Epithelial cell of esophagus (primary cell): ENCODE measurements at regions not wholly inside any gene's neighbourhood (a gene's known extent, or its start where the extent isn't known, plus 50 kb on each side); places are given as distances from the start of the nearest gene placed in this dataset.

Experiments used
- DNase-seq: peaks from one replicate; pipeline ENCODE4 v3.0.0; 2010; ENCODE audit warnings: low read depth
- H3K4me3 ChIP-seq: 2 replicates; pipeline ENCODE4 v1.5.1; 2011; ENCODE audit warnings: mild to moderate bottlenecking, low read length, control low read depth
- TF ChIP-seq, protein P1 (sequence below): IDR thresholded peaks from 2 replicates; pipeline ENCODE4 v1.5.1; 2011; ENCODE audit warnings: low read depth, mild to moderate bottlenecking, low read length, control low read depth, inconsistent platforms; ENCODE audit not compliant: insufficient read depth; ENCODE audit errors: missing control alignments

- DNase-seq, result no peak
- TF ChIP-seq, protein P1, sequence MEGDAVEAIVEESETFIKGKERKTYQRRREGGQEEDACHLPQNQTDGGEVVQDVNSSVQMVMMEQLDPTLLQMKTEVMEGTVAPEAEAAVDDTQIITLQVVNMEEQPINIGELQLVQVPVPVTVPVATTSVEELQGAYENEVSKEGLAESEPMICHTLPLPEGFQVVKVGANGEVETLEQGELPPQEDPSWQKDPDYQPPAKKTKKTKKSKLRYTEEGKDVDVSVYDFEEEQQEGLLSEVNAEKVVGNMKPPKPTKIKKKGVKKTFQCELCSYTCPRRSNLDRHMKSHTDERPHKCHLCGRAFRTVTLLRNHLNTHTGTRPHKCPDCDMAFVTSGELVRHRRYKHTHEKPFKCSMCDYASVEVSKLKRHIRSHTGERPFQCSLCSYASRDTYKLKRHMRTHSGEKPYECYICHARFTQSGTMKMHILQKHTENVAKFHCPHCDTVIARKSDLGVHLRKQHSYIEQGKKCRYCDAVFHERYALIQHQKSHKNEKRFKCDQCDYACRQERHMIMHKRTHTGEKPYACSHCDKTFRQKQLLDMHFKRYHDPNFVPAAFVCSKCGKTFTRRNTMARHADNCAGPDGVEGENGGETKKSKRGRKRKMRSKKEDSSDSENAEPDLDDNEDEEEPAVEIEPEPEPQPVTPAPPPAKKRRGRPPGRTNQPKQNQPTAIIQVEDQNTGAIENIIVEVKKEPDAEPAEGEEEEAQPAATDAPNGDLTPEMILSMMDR, result no peak
- no peak overlapping the region for H3K4me3 ChIP-seq
These were observed 237.9 kb upstream of the DAAM1 start for GRCh38 chr14:58950555-58950954.

DNA sequence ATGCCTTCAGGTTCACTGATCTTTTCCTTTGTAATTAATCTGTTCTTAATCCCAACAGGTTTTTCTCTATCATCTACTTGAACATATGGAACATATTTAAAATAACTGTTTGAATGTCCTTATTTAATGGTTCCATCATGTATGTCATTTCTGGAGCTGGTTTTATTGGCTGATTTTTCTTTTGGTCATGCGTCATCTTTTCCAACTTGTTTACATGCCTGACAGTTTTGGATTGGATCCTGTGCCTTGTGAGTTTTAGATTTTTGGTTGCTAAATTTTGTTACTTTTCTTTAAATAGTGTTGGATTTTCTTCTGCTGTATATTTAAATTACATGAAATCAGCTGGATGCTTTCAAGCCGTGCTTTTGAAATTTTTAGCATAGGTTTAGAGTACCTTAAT is 237.3 kb upstream of the DAAM1 start:
- H3K4me3 ChIP-seq, result no peak overlapping the region
- TF ChIP-seq, protein P1, result no peak
- no peak for DNase-seq

DNA sequence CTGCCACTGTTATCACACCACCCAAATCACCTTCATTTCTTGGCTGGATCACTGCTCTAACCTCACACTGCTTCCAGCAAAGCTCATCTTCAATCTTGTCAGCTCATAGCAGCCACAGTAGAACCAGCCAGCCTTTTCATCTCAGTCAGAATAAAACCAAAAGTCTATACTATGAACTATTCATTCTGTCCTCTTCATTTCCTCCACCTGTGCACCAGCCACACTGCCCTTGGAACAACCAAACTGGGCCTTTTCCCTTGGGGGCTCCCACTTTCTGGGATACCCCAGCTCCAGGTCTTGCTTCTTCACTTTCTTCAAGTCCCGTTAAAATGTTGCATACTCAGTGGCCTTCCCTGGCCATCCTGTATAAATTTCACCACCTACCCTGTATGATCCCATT is 234.4 kb upstream of the DAAM1 start:
- no peak overlapping the region for H3K4me3 ChIP-seq
- TF ChIP-seq, protein P1, result no peak
- no peak for DNase-seq

DNA sequence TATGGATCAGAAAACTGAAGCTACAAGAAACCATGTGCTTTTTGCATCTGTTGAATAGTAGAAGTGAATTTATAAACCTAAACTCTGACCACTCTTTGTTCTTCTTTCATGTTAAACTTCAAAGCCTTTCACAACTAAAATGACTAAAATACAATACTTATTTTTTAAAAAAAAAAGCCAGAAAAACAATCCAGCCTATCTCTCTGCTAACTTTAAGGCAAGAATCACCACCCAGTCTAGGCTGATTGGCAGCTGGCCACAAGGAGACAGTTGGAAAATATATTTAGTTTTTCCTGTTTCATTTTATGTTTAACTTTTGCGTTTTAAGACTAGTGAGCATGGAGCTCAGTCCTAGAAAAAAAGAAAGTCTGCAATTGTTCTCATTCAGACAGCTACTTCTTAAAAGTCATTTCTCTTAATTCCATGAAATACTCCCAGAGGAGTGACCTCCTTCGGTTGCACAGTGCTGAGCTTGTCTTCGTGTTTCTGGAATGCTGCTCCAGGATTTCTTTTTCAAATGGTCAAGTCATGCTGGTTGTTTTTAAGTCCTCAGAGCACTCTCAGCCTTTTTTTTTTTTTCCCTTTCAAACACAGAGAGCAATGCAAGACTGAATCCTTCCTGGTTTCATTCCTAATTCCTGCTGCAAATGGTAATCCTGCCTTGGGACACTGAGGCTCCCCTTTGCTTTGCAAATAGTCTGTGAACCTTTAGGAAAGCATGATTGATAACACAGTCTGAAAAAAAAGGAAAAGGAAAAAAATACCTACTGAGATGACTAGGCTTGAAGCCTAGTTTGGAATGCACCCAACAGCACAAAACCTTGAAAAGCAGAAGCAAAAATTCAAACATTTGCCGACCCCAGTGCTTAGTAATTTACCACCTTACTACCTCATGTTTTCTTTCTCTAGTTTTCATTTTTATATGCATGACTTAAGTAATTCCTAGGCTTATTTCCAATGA is 233.3 kb upstream of the DAAM1 start:
- no peak for DNase-seq
- TF ChIP-seq, protein P1, result no peak
- H3K4me3 ChIP-seq, result no peak overlapping the region

DNA sequence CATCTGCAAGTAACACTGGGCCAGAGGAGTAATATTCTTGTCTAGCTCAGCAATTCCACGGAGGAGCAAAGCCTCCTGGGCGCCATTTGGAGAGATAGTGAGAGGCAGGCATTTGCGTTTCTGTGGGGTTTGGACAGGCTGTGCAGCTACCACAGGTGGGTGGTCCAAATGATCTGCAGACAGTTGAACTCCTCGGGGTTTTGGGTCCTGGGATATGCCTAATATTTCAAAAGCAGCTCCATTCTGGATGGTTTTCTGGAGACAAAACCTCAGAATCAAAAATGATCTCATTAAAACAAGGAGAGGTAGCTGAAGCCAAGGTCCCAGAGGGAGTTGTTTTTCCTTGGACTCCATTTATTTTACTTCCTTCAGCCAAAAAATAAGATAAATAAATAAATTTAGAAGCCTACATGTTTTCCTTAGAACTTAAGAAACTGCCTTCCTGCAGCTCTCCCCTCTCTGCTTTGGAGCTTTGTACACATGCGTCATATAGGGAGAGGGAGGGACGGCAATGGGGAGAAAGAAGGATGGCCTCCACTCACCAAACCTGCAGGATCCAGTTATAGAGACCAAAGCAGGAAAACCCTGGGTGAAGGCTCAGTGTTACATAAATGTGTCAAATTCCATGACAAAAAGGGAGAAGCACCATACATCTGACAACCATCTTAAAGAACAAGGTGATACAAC is 227.3 kb upstream of the DAAM1 start:
- no peak for DNase-seq
- no peak overlapping the region for H3K4me3 ChIP-seq
- TF ChIP-seq, protein P1, result no peak

- no peak overlapping the region for H3K4me3 ChIP-seq
- no peak for DNase-seq
- TF ChIP-seq, protein P1, result no peak
These were observed 224.4 kb upstream of the DAAM1 start for GRCh38 chr14:58963873-58964597.
